Endothelial cell of umbilical vein (primary cell): ENCODE measurements at regions not wholly inside any gene's neighbourhood (a gene's known extent, or its start where the extent isn't known, plus 50 kb on each side); places are given as distances from the start of the nearest gene placed in this dataset.
A peak's percentile ranks its signal among the peaks of the same experiment; 100 is the strongest.

Experiments
- BruUV-seq: library from RNA; stranded (reverse); fragments of 400-500 nt; replicated peaks from 2 replicates; lab custom pipeline; 2021; lab: Mats Ljungman, UMichigan
- CTCF ChIA-PET: fragments of 300-600, 350-600 bp; sonication (Branson Sonifier 250); formaldehyde crosslinking; loops from one replicate; lab custom pipeline; 2021; ENCODE audit warnings: antibody characterized with exemption, inconsistent platforms; lab: Charles Lee
- POLR2A ChIA-PET: fragments of 300-600, 350-600 bp; sonication (Branson Sonifier 250); formaldehyde crosslinking; loops from one replicate; lab custom pipeline; 2021; ENCODE audit warnings: antibody characterized with exemption, inconsistent platforms; lab: Charles Lee
- DNase-seq: peaks from one replicate; pipeline ENCODE4 v3.0.0-alpha.2; 2011; ENCODE audit warnings: low read depth, low spot score
- FAIRE-seq: peaks from 2 replicates; lab custom pipeline; 2011; peaks lifted over from hg19 to GRCh38; lab: Jason Lieb, UNC
- H2AFZ ChIP-seq: 2 replicates; pipeline ENCODE4 v1.6.0; 2012; ENCODE audit warnings: low read depth, low read length, control low read depth, inconsistent platforms
- H3K27ac ChIP-seq: 2 replicates; pipeline ENCODE4 v1.5.1; 2011; ENCODE audit warnings: low read depth, mild to moderate bottlenecking, control low read depth, low read length, moderate library complexity; ENCODE audit not compliant: insufficient read depth
- H3K27me3 ChIP-seq, 2 experiments: 2 replicates each; pipeline versions ENCODE4 v1.6.0 to v1.6.1; 2011; ENCODE audit warnings: low read length in 2 of 2, mixed read lengths in 1 of 2; ENCODE audit not compliant: control insufficient read depth in 2 of 2, insufficient read depth in 2 of 2
- H3K36me3 ChIP-seq, 2 experiments: 2 replicates in 1 of 2; 3 replicates in 1 of 2; pipeline ENCODE4 v1.5.1; 2011; ENCODE audit warnings: low read length in 2 of 2, mild to moderate bottlenecking in 1 of 2, moderate library complexity in 1 of 2; ENCODE audit not compliant: control insufficient read depth in 2 of 2, insufficient read depth in 2 of 2; ENCODE audit errors: extremely low read depth in 1 of 2
- H3K4me1 ChIP-seq: 3 replicates; pipeline ENCODE4 v1.5.1; 2011; ENCODE audit warnings: mild to moderate bottlenecking, low read length; ENCODE audit not compliant: control insufficient read depth, insufficient read depth; ENCODE audit errors: extremely low read depth
- H3K4me2 ChIP-seq: 2 replicates; pipeline ENCODE4 v1.6.1; 2011; ENCODE audit warnings: low read length, control low read depth, mixed read lengths; ENCODE audit not compliant: insufficient read depth
- H3K4me3 ChIP-seq, 3 experiments: fragments of 200-600 bp in 1 of 3; sonication (generic), shearing (Covaris generic) in 1 of 3; replicated peaks in 1 of 3; 2 replicates each; pipeline ENCODE4 v1.5.1; 2011 to 2016; ENCODE audit warnings: control low read depth in 3 of 3, low read length in 3 of 3, mild to moderate bottlenecking in 2 of 3, inconsistent platforms in 1 of 3, low read depth in 1 of 3, moderate library complexity in 1 of 3; ENCODE audit not compliant: insufficient read depth in 1 of 3
- H3K79me2 ChIP-seq: 2 replicates; pipeline ENCODE4 v1.6.0; 2012; ENCODE audit warnings: low read length, inconsistent platforms; ENCODE audit not compliant: control insufficient read depth, insufficient read depth
- H3K9ac ChIP-seq: replicated peaks from 2 replicates; pipeline ENCODE3; 2011; ENCODE audit warnings: low read length, control low read depth; ENCODE audit not compliant: insufficient read depth; ENCODE audit errors: extremely low read depth
- H3K9me1 ChIP-seq: replicated peaks from 3 replicates; pipeline ENCODE4 v1.6.0; 2011; ENCODE audit warnings: mild to moderate bottlenecking, low read length; ENCODE audit not compliant: control insufficient read depth, insufficient read depth; ENCODE audit errors: extremely low read depth
- H3K9me3 ChIP-seq: replicated peaks from 2 replicates; pipeline ENCODE4 v1.5.1; 2012; ENCODE audit warnings: low read length, inconsistent platforms; ENCODE audit not compliant: control insufficient read depth, insufficient read depth
- H4K20me1 ChIP-seq: replicated peaks from 2 replicates; pipeline ENCODE3; 2011; ENCODE audit warnings: mild to moderate bottlenecking, low read length; ENCODE audit not compliant: control insufficient read depth, insufficient read depth; ENCODE audit errors: extremely low read depth
- EZH2 ChIP-seq: IDR thresholded peaks from 2 replicates; pipeline ENCODE4 v1.6.1; 2012; ENCODE audit warnings: borderline replicate concordance, low read depth, mild to moderate bottlenecking, moderate library complexity, low read length, inconsistent platforms; ENCODE audit not compliant: severe bottlenecking
- FOS ChIP-seq: IDR thresholded peaks from 2 replicates; pipeline ENCODE4 v1.6.1; 2011; ENCODE audit warnings: mild to moderate bottlenecking, low read length, moderate library complexity, borderline replicate concordance; ENCODE audit not compliant: insufficient read depth
- GATA2 ChIP-seq: IDR thresholded peaks from 2 replicates; pipeline ENCODE4 v1.7.0; 2011; ENCODE audit warnings: low read depth, mild to moderate bottlenecking, moderate library complexity, mixed read lengths, low read length; ENCODE audit not compliant: insufficient read length, insufficient read depth
- JUN ChIP-seq: IDR thresholded peaks from 2 replicates; pipeline ENCODE4 v1.6.1; 2011; ENCODE audit warnings: borderline replicate concordance, low read depth; ENCODE audit not compliant: insufficient read length, insufficient read depth
- MYC ChIP-seq: IDR thresholded peaks from one replicate; pipeline ENCODE4 v1.6.1; 2011; ENCODE audit warnings: mild to moderate bottlenecking, low read depth, low read length
- POLR2A ChIP-seq: IDR thresholded peaks from 2 replicates; pipeline ENCODE4 v1.6.1; 2012; ENCODE audit warnings: low read depth, mild to moderate bottlenecking, control low read depth, low read length
- POLR2AphosphoS5 ChIP-seq: IDR thresholded peaks from 2 replicates; pipeline ENCODE4 v1.6.1; 2012; ENCODE audit warnings: low read depth, mild to moderate bottlenecking, control low read depth, low read length, moderate library complexity; ENCODE audit not compliant: insufficient read depth
- dilution Hi-C: fragments of 300-500 bp; cut with MboI; formaldehyde crosslinking; loops from one replicate; pipeline ENCODE4 v1.15.0; 2019; ENCODE audit warnings: low sequenced_read_pairs; ENCODE audit not compliant: extremely low pct_ligation_motif_present
- intact Hi-C: fragments of 100-400 bp; cut with micrococcal nuclease; formaldehyde crosslinking; loops from one replicate; pipeline ENCODE4 v1.10.0; 2022
- TF ChIP-seq, protein P1 (sequence below): IDR thresholded peaks from 2 replicates; pipeline ENCODE4 v1.6.1; 2011; ENCODE audit not compliant: insufficient read depth, insufficient read length
- TF ChIP-seq, protein P2 (sequence below), 2 donors: IDR thresholded peaks; 1 replicate in 1 of 2; 2 replicates in 1 of 2; pipeline ENCODE4 v1.5.1; 2011; ENCODE audit warnings: low read length in 2 of 2, mild to moderate bottlenecking in 2 of 2, moderate library complexity in 2 of 2, control low read depth in 1 of 2, inconsistent platforms in 1 of 2, low read depth in 1 of 2; ENCODE audit not compliant: insufficient read depth in 1 of 2; ENCODE audit errors: extremely low read depth in 1 of 2

DNA sequence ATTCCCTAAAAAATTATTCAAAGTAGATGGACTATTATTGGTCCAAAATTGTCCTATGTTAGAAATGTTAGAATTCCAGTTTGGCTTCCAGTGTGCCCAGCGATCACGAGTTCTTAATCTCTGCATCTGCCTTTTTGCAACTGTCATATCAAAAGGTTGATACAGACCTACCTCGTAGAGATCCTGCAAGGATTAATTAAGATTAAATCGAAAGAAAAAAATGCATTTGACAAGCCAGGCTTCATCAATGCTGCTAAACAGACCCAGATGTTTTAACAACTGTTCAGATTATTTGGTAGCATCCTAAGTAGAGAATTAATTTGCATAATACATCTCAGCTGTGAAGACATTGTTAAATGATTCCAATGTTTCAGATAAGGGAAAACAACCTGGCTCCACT is 336.5 kb downstream of the CRPPA start:
- Histone ChIP-seq H3K36me3 (no peaks in the 10 kb centered on the region), H2AFZ (no peak overlapping the region), H3K79me2 (no peaks in the 10 kb centered on the region), H3K9ac (peak overlapping the region; percentile 83), H4K20me1 (no peaks in the 10 kb centered on the region), H3K9me1 (no peaks in the 10 kb centered on the region), H3K27ac (peak overlapping the region; percentile 84), H3K27me3 (no peaks in the 10 kb centered on the region), H3K4me2 (peak overlapping the region; percentile 70), H3K4me1 (peaks cover 42% of the 10 kb centered on the region), H3K9me3 (no peaks in the 10 kb centered on the region), H3K4me3 (no peak overlapping the region)
- dilution Hi-C loops = no loop called here
- ChIA-PET CTCF (interaction anchor here (1.1 to 2.9 kb wide), 4 partner anchors 8 to 480 kb away, joined by 4 to 38 read pairs (median 10); no protein-coding TSS in a partner anchor), POLR2A (interaction anchor here (0.9 kb wide), 1 partner anchor 13 kb away, joined by 5 read pairs; no protein-coding TSS in a partner anchor)
- intact Hi-C loops = loop anchor here (1.0 to 10.0 kb wide), 4 partner anchors 12 to 958 kb away; partner anchors contain the start of gene CRPPA
- no peak for FAIRE-seq
- no peak for DNase-seq
- TF ChIP-seq, protein P1, sequence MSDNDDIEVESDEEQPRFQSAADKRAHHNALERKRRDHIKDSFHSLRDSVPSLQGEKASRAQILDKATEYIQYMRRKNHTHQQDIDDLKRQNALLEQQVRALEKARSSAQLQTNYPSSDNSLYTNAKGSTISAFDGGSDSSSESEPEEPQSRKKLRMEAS = no peak
- TF ChIP-seq POLR2AphosphoS5 = no peak
- TF ChIP-seq JUN = no peak
- no peak for TF ChIP-seq POLR2A
- no TSS peak for BruUV-seq

DNA sequence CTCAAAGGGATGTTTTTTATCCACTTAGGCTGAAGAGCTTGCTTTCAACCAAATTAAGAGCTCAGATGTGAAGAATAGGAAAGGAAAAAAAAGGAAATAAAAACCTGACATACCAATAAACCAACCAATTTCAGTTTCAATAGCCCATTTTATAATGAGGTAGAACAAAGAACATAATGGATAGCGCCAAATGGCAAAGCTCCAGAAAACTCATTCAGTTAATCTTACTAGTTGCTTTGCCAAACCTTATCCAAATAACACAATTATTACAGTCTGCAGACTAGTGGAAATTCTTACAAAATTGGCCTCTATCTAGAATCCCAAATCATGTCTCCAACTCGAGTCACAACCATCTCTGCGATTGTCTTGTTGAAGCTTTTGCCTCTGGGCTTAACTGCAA is 337.0 kb downstream of the CRPPA start:
- FAIRE-seq (peak; percentile 31), DNase-seq (peak; percentile 79)
- CTCF ChIA-PET = interaction anchor here (1.1 to 2.9 kb wide), 4 partner anchors 8 to 480 kb away, joined by 4 to 38 read pairs (median 10); no protein-coding TSS in a partner anchor
- H3K79me2 ChIP-seq = no peaks in the 10 kb centered on the region
- BruUV-seq = TSS peak; percentile 94
- dilution Hi-C loops (no loop called here), intact Hi-C loops (loop anchor here (1.0 to 10.0 kb wide), 4 partner anchors 13 to 957 kb away; partner anchors contain the start of gene CRPPA)
- H3K4me3 ChIP-seq = no peak overlapping the region
- no peaks in the 10 kb centered on the region for H3K36me3 ChIP-seq
- H4K20me1 ChIP-seq = no peaks in the 10 kb centered on the region
- POLR2A ChIA-PET = interaction anchor here (0.9 kb wide), 1 partner anchor 14 kb away, joined by 5 read pairs; no protein-coding TSS in a partner anchor
- H3K9me3 ChIP-seq = no peaks in the 10 kb centered on the region
- H3K27me3 ChIP-seq = no peaks in the 10 kb centered on the region
- H3K4me1 ChIP-seq = peaks cover 42% of the 10 kb centered on the region
- peak overlapping the region; percentile 84 for H3K27ac ChIP-seq
- peak overlapping the region; percentile 70 for H3K4me2 ChIP-seq
- H2AFZ ChIP-seq = no peak overlapping the region
- TF ChIP-seq, protein P1 = no peak
- TF ChIP-seq, protein P2, sequence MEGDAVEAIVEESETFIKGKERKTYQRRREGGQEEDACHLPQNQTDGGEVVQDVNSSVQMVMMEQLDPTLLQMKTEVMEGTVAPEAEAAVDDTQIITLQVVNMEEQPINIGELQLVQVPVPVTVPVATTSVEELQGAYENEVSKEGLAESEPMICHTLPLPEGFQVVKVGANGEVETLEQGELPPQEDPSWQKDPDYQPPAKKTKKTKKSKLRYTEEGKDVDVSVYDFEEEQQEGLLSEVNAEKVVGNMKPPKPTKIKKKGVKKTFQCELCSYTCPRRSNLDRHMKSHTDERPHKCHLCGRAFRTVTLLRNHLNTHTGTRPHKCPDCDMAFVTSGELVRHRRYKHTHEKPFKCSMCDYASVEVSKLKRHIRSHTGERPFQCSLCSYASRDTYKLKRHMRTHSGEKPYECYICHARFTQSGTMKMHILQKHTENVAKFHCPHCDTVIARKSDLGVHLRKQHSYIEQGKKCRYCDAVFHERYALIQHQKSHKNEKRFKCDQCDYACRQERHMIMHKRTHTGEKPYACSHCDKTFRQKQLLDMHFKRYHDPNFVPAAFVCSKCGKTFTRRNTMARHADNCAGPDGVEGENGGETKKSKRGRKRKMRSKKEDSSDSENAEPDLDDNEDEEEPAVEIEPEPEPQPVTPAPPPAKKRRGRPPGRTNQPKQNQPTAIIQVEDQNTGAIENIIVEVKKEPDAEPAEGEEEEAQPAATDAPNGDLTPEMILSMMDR (IDR thresholded peaks at IDR 0.05; ENCODE audit: extremely low read depth in 1 of 2, insufficient read depth in 1 of 2, low read depth in 1 of 2, low read length in 2 of 2) = no peak
- TF ChIP-seq POLR2AphosphoS5 (no peak), GATA2 (no peak), MYC (no peak), POLR2A (no peak), JUN (no peak), EZH2 (no peak), FOS (no peak)
- H3K9me1 ChIP-seq = no peaks in the 10 kb centered on the region
- peak overlapping the region; percentile 83 for H3K9ac ChIP-seq
